ENCODE measurements at regions not wholly inside any gene's neighbourhood (a gene's known extent, or its start where the extent isn't known, plus 50 kb on each side); places are given as distances from the start of the nearest gene placed in this dataset.

GRCh38 chr6:149234051-149234962 is 83.2 kb upstream of the TAB2 start:
- TF ChIP-seq, protein P1, sequence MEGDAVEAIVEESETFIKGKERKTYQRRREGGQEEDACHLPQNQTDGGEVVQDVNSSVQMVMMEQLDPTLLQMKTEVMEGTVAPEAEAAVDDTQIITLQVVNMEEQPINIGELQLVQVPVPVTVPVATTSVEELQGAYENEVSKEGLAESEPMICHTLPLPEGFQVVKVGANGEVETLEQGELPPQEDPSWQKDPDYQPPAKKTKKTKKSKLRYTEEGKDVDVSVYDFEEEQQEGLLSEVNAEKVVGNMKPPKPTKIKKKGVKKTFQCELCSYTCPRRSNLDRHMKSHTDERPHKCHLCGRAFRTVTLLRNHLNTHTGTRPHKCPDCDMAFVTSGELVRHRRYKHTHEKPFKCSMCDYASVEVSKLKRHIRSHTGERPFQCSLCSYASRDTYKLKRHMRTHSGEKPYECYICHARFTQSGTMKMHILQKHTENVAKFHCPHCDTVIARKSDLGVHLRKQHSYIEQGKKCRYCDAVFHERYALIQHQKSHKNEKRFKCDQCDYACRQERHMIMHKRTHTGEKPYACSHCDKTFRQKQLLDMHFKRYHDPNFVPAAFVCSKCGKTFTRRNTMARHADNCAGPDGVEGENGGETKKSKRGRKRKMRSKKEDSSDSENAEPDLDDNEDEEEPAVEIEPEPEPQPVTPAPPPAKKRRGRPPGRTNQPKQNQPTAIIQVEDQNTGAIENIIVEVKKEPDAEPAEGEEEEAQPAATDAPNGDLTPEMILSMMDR (conservative IDR thresholded peaks at IDR 0.05; ENCODE audit: low read depth, low read length) = no peak
- TF ChIP-seq EZH2 (IDR thresholded peaks at IDR 0.05; ENCODE audit: borderline replicate concordance, low read depth, low read length, poor library complexity, severe bottlenecking) = no peak
